ENCODE measurements at regions not wholly inside any gene's neighbourhood (a gene's known extent, or its start where the extent isn't known, plus 50 kb on each side); places are given as distances from the start of the nearest gene placed in this dataset.

- Histone ChIP-seq H3K9me3 (no peaks in the 10 kb centered on the region), H3K4me1 (peaks cover 0 to 9% of the 10 kb centered on the region in 2 donors), H3K36me3 (no peaks in the 10 kb centered on the region), H3K27ac (no peak overlapping the region), H3K27me3 (no peaks in the 10 kb centered on the region), H3K4me3 (no peak overlapping the region)
- DNase-seq (ENCODE audit: low spot score): no peak
- TF ChIP-seq CTCF (IDR thresholded peaks at IDR 0.05): no peak
These were observed 190.8 kb downstream of the ZNF621 start for GRCh38 chr3:40715551-40715950.

GRCh38 chr3:40717471-40717870 is 192.7 kb downstream of the ZNF621 start:
- no peak overlapping the region for H3K4me3 ChIP-seq
- peaks cover 0 to 9% of the 10 kb centered on the region in 2 donors for H3K4me1 ChIP-seq
- no peaks in the 10 kb centered on the region for H3K9me3 ChIP-seq
- TF ChIP-seq CTCF (IDR thresholded peaks at IDR 0.05): no peak
- no peaks in the 10 kb centered on the region for H3K36me3 ChIP-seq
- no peaks in the 10 kb centered on the region for H3K27me3 ChIP-seq
- H3K27ac ChIP-seq: no peak overlapping the region
- DNase-seq (ENCODE audit: low spot score): no peak

GRCh38 chr3:40718209-40718608 is 193.4 kb downstream of the ZNF621 start:
- Histone ChIP-seq H3K27ac (no peak overlapping the region), H3K9me3 (no peaks in the 10 kb centered on the region), H3K4me3 (no peak overlapping the region), H3K36me3 (no peaks in the 10 kb centered on the region), H3K4me1 (peaks cover 0 to 7% of the 10 kb centered on the region in 2 donors), H3K27me3 (no peaks in the 10 kb centered on the region)
- TF ChIP-seq CTCF (IDR thresholded peaks at IDR 0.05): no peak
- DNase-seq (ENCODE audit: low spot score): no peak

- DNase-seq (ENCODE audit: low spot score): no peak
- Histone ChIP-seq H3K27me3 (no peaks in the 10 kb centered on the region), H3K36me3 (no peaks in the 10 kb centered on the region), H3K27ac (no peak overlapping the region), H3K4me1 (peaks cover 0 to 3% of the 10 kb centered on the region in 2 donors), H3K9me3 (no peaks in the 10 kb centered on the region), H3K4me3 (no peak overlapping the region)
- TF ChIP-seq CTCF (IDR thresholded peaks at IDR 0.05): no peak
These were observed 193.9 kb downstream of the ZNF621 start for GRCh38 chr3:40718681-40719080.

GRCh38 chr3:40719660-40720287 is 195.0 kb downstream of the ZNF621 start:
- H3K27me3 ChIP-seq: no peaks in the 10 kb centered on the region
- peak in 1 of 2 donors; percentile 47 for TF ChIP-seq CTCF (IDR thresholded peaks at IDR 0.05)
- no peak overlapping the region for H3K4me3 ChIP-seq
- H3K27ac ChIP-seq: no peak overlapping the region
- no peaks in the 10 kb centered on the region for H3K4me1 ChIP-seq
- no peaks in the 10 kb centered on the region for H3K36me3 ChIP-seq
- no peak for DNase-seq (ENCODE audit: low spot score)
- H3K9me3 ChIP-seq: no peaks in the 10 kb centered on the region

GRCh38 chr3:40720341-40720740 is 195.6 kb downstream of the ZNF621 start:
- Histone ChIP-seq H3K9me3 (no peaks in the 10 kb centered on the region), H3K27ac (no peak overlapping the region), H3K36me3 (no peaks in the 10 kb centered on the region), H3K27me3 (no peaks in the 10 kb centered on the region), H3K4me1 (no peaks in the 10 kb centered on the region), H3K4me3 (no peak overlapping the region)
- DNase-seq (ENCODE audit: low spot score): no peak
- no peak for TF ChIP-seq CTCF (IDR thresholded peaks at IDR 0.05)

Measured in right atrium auricular region (tissue), 2 donors.